HL-60/S4 treated with retinoic acid at 250 ng/mL for 4 days and 3 days (cell line): ENCODE measurements at regions not wholly inside any gene's neighbourhood (a gene's known extent, or its start where the extent isn't known, plus 50 kb on each side); places are given as distances from the start of the nearest gene placed in this dataset.

Source experiments
- in situ Hi-C: fragments of 300-500 bp; cut with MboI; formaldehyde crosslinking; loops from 2 replicates; pipeline ENCODE4 v1.7.0; 2022; ENCODE audit warnings: low sequenced_read_pairs

- in situ Hi-C loops = no loop called here
Measured at GRCh38 chr1:172972258-172972657, 78.5 kb downstream of the TNFSF18 start.

GRCh38 chr1:172973424-172973823 is 77.3 kb downstream of the TNFSF18 start:
- in situ Hi-C loops = no loop called here

DNA sequence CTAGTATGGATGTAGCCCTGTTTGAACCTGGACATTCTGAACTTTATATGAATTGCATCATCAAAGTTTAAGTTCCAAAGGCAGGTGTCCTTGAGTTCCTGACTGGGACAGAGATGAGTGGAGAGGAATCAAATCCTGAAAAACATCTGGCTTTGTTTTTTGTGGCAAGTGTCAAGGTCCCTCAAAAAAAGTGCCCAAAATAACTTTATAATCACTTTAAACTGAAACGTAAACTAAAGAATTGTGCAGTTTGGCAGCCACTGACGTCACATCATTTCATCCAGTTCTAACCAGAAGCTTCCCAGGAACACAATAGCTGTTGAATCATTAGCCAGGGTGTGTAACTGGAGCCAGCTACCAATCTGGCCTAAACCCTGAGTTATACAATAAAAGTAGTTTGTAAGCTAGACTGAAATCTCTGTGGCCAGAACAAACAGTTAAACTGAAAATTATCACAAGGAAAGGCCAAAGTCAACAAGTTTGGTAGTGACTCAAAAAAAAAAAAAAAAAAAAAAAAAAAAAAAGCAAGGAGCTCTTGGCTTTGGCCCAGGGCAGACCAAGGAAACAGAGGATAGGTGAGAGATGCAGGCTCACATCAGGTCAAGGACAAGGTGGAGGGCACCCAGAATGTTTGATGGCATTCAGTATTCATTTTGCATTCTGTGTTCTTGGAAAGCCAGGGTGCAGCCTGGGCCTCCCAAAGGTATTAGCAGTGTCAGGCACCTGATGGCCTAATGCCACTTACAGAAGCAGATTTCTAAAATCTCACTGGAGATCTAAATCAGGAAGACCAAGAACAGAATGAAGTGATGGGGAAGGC is 74.3 kb downstream of the TNFSF18 start:
- in situ Hi-C loops = no loop called here

GRCh38 chr1:172977296-172978017 is 73.3 kb downstream of the TNFSF18 start:
- in situ Hi-C loops = no loop called here

DNA sequence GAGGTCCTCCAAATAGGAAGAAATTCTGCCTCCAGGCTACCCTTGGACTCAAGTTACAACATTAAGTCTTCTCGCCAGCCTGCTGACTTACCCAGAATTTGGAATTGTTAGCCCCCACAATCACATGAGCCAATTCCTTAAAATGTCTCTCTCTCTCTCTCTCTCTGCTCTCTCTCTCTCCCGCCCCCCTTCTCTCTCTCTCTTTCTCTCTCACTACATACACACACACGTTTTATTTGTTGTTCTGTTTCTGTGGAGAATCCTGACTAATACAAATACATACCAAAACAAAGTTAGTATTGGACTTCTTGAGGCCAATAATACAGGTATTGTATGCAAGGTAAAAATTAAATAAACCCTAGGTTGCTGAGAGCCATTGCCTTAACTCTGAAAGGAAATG is 72.1 kb downstream of the TNFSF18 start:
- in situ Hi-C loops = no loop called here

DNA sequence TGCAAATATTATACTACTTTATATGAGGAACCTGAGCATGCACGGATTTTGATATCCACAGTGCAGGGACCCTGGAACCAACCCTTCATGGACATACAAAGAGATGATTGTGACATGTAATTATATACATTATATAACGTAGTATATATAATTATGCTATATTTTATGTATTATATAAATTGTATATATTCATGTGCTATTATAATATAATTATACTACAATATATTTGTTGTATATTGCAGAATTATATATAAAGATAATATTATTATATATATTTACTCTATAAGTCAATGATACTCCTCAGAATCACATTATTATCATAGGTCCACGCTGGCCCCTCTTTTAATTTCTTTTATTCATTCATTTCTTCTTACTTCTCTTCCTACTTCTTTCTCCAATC is 70.9 kb downstream of the TNFSF18 start:
- in situ Hi-C loops = no loop called here

- in situ Hi-C loops = no loop called here
Measured at GRCh38 chr1:172980456-172980855, 70.3 kb downstream of the TNFSF18 start.

DNA sequence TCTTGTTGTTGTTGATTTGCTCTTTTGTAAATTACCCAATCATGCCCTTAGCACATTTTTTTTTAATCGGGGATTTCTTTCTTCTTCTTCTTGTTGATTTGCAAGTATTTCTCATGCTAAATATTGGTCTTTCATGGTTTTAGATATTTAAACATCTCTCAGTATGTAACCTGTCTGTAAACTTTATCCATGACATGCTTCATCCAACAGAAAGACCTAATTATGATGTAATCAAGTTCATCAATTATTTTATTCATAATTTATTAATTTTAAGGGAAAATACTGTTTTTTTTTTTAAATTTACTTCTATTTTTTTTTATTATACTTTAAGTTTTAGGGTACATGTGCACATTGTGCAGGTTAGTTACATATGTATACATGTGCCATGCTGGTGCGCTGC is 69.8 kb downstream of the TNFSF18 start:
- in situ Hi-C loops = no loop called here
